Stimulated activated naive CD8-positive, alpha-beta T cell treated with anti-CD3 and anti-CD28 coated beads, Interleukin-15, amount 100 ng/mL, for 72 hours (primary cell): ENCODE measurements at regions not wholly inside any gene's neighbourhood (a gene's known extent, or its start where the extent isn't known, plus 50 kb on each side); places are given as distances from the start of the nearest gene placed in this dataset.

Experiments
- ATAC-seq: fragments of 150-1000 bp; cut with Tn5 transposase; 2 replicates; pipeline ENCODE4 v1.10.0; 2021; ENCODE audit warnings: mild to moderate bottlenecking, moderate library complexity
- DNase-seq, 2 donors: peaks; one replicate each; pipeline ENCODE4 v3.0.0; 2021 to 2022
- H3K27ac Mint-ChIP-seq, 2 donors: one replicate each; pipeline ENCODE4 v1.8.0; 2022; ENCODE audit warnings: mild to moderate bottlenecking in 2 of 2, mixed read lengths in 2 of 2, moderate library complexity in 2 of 2
- H3K27me3 Mint-ChIP-seq: one replicate; pipeline ENCODE4 v1.8.0; 2022; ENCODE audit warnings: mixed read lengths
- H3K4me1 Mint-ChIP-seq: one replicate; pipeline ENCODE4 v1.8.0; 2022; ENCODE audit warnings: mild to moderate bottlenecking, mixed read lengths
- H3K4me3 Mint-ChIP-seq, 2 donors: one replicate each; pipeline ENCODE4 v1.8.0; 2022; ENCODE audit warnings: mild to moderate bottlenecking in 2 of 2, mixed read lengths in 2 of 2, moderate library complexity in 1 of 2
- H3K9me3 Mint-ChIP-seq, 2 donors: one replicate each; pipeline ENCODE4 v1.8.0; 2022; ENCODE audit warnings: mixed read lengths in 2 of 2

DNA sequence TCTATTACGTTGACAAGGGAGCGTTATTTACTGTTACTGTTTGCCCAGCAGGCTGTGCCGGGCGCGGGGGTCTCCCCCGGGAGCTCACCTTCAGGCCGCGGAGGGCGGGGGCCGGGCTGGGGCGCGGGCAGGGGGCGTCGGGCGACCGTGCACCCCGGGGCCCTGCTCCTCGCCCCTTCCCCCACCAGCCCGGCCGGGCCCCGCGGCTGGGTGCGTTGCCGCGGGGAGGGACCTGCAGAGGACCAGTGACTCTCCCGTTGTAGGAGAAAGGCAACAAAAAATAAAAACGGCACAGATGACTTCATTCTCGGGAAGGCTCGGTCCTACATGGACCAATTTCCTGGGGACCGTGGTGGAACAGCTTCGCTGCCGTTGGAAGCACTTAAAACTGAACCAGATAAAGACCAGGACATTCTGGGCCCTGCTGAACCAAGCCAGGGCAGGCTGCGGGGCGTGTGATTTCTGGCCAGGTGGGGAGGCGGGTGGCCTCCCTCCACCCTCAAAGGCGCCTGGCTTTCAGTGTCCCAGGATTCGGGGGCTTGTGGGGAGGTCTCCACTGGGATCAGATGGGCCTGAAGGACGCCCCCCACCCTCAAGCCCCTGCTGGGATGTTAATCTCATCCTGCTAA, 57.4 kb downstream of the IGLL1 start:
- peaks cover 7% of the 10 kb centered on the region for H3K4me1 Mint-ChIP-seq
- H3K27ac Mint-ChIP-seq = no peak overlapping the region
- ATAC-seq = peak; percentile 13
- H3K4me3 Mint-ChIP-seq = peak overlapping the region in 1 of 2 donors; percentile 61
- no peaks in the 10 kb centered on the region for H3K9me3 Mint-ChIP-seq
- H3K27me3 Mint-ChIP-seq = peaks cover 41% of the 10 kb centered on the region
- no peak for DNase-seq

DNA sequence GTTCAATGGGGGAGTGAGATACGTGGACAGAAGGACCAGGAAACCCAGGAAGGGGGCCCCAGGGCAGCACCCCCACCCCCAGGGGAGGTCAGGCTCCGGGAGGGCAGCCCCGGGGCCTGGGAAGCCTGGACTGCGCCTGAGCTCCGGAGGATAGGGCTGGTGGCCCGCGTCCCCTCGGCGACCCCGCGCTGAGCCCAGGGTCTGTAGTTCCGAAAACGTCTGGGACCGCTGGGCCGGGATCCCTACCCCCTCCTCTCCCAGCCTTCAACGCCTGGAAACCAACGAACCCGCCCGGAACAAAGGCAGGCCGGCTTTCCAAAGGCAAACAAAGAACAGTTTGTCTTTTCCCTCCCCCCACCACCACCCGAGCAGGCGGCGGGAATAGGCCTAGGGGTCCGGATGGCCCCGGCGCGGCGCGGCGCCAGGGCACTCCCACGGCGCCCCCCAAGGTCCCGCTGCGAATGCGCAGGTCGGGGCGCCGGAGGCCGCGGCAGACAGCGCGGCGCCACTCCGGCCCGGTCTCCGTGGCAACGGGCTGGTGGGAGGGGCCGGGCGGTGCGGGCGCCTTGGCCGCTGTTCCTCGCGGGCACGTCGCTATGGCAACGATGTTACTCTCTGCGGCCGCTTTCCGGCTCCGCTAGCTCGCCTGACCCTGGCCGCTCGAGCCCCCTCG, 58.5 kb downstream of the IGLL1 start:
- Mint-ChIP-seq H3K4me1 (peaks cover 7% of the 10 kb centered on the region), H3K9me3 (no peaks in the 10 kb centered on the region), H3K27me3 (peaks cover 41% of the 10 kb centered on the region), H3K27ac (peak overlapping the region in 1 of 2 donors; percentile 6), H3K4me3 (peak overlapping the region; percentile 66 to 73)
- DNase-seq (peak; percentile 65 to 77), ATAC-seq (peak; percentile 92)

DNA sequence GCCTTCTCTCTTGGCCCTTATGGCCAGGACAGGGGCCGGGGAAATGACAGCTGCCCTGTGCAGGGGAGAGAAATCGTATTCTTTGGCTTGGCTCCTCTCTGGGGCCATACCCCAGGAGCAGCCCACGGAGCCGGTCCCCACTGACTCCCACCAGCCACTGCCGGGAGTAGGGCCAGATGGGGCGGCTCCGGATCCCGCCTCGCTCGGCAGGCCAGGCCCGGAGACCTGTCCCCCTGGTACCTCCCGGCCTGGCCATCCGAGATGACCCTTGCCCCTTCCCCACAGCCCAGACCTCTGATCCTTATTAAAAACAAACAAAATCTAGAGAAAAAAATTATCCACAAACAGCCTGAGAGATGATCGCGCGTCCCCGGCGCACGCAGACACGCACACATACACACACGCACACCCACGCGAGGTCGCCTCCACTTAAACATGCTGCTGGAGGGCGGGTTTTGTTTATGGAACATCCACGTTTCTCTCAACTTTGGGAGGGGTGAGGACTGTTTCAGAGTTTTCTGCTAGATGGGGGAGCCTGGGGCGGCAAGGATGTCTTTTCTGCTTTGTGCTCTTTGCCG, 59.1 kb downstream of the IGLL1 start:
- Mint-ChIP-seq H3K27ac (no peak overlapping the region), H3K4me1 (peaks cover 7% of the 10 kb centered on the region), H3K9me3 (no peaks in the 10 kb centered on the region), H3K4me3 (peak overlapping the region; percentile 66 to 73), H3K27me3 (peaks cover 41% of the 10 kb centered on the region)
- DNase-seq (no peak), ATAC-seq (no peak)

DNA sequence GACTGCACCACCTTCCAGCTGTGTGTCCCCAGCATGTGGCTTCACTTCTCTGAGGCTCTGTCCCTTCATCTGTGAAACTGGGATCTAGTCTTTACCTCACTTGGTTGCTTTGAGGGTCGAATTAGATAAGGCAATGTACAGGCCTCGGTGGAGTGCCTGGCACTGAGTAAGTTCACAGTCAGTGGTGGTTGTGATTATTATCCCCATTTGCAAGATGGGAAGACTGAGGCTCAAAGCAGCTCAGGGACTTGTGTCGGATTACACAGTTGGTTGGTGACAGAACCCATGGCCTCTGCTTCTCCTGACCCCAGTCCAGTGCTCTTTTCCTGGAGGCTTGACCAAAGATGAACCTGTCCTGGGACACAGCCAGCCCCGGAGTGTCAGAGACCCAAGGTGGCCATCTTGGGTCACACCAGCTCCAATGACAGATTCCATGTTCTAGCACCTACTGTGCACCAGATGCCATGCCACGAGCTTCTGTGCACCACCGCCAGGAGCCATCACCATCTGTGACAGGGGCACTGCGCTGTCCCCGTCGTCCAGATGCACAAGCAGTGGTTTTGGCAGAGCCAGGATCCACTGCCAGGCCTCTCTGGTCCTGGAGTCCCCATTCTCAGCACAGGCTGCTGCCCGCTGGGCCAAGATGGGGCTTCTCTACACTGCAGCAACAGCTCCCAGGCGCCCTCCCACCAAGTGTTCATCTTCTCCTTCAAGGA, 60.5 kb downstream of the IGLL1 start:
- Mint-ChIP-seq H3K27ac (no peak overlapping the region), H3K4me3 (no peak overlapping the region), H3K27me3 (peaks cover 41% of the 10 kb centered on the region)

DNA sequence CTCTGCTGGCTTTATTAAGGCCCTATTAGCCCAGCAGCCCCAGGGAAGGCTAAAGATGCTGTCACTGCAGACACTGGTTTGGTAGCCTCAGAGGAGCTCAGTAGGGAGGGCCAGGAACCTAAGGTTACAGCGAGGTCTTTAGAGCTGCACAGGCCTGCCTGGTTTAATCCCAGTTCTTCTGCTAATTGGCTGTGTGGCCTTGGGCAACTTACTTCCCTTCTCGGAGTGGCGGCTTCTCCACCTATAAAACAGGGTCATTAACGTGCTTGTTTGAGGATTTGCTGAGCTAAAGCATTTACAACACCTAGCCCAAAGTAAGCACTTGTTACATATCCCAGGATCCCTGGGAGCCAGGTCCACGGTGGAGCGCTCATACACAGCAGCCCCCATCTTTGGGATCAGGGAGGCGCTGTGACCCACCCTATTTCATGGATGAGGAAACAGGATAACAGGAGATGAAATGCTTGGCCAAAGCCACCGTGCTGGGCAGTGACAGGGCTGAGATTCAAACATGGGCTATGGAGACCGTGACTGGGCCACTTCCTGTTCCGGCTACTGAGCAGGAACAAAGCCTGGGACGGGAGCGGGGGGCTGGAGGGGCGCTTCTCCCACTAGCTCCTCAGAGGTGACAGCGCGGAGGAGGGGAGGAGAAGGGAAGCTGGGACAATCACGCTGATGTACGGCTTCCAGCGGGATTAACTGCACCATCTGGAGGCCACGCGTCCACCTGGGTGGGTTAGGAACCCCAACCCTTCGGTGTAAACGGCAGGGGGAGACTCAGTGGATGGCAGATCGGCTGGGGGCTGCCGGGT, 61.5 kb downstream of the IGLL1 start:
- no peak overlapping the region for H3K27ac Mint-ChIP-seq
- no peak overlapping the region for H3K4me3 Mint-ChIP-seq
- ATAC-seq (no peak), DNase-seq (no peak)
- H3K27me3 Mint-ChIP-seq = peaks cover 34% of the 10 kb centered on the region
- H3K4me1 Mint-ChIP-seq = peaks cover 7% of the 10 kb centered on the region
- no peaks in the 10 kb centered on the region for H3K9me3 Mint-ChIP-seq

More for the DNA sequence above, 60.5 kb downstream of the IGLL1 start:
- H3K4me1 Mint-ChIP-seq = peaks cover 7% of the 10 kb centered on the region
- H3K9me3 Mint-ChIP-seq = no peaks in the 10 kb centered on the region
- ATAC-seq (no peak), DNase-seq (no peak)

DNA sequence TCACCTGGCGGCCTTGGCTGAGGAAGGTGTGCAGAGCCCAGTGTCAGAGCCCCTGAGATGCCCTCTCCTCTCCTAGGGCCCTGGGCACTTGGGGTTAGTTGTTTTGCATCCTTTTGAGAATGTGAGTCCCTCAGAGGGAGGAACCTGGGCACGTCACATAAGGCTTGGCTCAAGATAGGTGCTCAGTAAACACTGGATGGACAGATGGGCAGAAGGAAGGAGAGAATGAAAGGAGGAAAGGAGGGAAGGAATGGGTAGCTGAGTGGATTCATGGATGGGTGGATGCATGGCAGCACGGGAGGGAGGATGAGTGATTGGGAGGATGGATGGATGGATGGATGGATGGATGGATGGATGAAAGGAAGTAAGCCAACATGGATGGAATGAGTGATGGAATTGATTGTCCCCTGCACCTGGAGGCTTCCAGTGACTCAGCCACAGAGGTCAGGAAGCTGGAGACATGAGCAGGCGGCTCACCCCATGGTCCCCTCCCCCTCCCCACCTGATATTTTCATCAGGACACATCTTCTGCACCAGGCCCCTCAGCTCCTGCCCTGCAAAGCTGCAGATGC, 62.2 kb downstream of the IGLL1 start:
- Mint-ChIP-seq H3K9me3 (no peaks in the 10 kb centered on the region), H3K4me3 (no peak overlapping the region), H3K27ac (no peak overlapping the region), H3K27me3 (peaks cover 27% of the 10 kb centered on the region), H3K4me1 (peaks cover 7% of the 10 kb centered on the region)
- DNase-seq (no peak), ATAC-seq (no peak)

DNA sequence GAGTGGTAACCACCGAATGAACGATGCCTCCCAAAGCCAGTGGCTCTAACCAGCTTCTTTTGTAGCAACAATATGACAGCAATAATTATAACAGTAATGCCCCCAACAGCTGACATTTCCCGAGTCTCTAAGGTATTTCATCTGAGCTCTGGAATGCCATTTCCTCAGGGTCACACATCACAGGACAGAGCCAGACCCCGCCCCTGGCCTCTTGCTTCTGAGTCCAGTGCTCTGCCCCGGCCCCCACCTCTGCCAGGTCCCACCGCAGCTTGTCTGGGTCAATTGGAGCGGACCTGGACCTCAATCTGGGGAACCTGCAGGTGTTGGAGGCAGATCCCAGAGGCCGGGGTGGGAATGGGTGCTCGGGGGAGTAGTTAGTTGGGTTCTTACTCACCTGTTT, 63.8 kb downstream of the IGLL1 start:
- Mint-ChIP-seq H3K27me3 (peaks cover 18% of the 10 kb centered on the region), H3K4me1 (peaks cover 5% of the 10 kb centered on the region), H3K9me3 (no peaks in the 10 kb centered on the region), H3K27ac (no peak overlapping the region), H3K4me3 (no peak overlapping the region)
- ATAC-seq = no peak
- no peak for DNase-seq

DNA sequence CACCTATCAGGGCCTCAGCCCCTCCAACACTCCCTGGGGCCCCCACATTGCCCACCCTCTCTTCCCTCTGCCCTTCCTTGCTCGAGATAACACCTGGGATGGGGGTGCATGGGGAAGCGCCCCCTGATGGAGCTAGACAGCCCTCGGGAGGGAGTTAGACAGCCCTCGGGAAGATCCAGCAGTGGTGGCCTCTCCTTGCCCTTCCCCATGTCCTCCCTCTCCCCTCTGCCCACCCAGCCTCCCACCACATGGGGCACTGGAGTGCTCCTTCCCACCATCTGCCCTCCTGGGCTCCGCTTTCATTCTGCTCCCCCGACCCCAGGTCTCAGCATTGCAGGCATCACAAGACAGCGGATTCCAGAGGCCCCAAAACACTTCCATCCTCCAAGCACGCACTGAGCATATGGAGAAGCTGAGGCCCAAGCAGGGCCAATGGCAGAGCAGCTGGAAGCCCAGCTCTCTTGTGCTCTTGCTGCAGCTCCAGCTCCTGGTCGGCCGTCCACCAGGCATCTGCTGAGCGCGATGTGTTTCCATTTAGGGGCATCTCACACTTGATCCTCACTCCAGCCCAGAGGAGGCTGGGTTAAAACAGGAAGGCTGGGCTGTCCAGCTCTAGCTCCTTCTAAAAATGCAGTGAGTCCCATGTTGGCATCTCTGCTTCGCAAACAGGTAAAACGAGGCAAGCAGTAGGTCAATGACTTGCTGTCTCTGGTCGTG, 65.6 kb downstream of the IGLL1 start:
- H3K4me1 Mint-ChIP-seq = no peaks in the 10 kb centered on the region
- ATAC-seq (no peak), DNase-seq (no peak)
- H3K4me3 Mint-ChIP-seq = no peak overlapping the region
- H3K9me3 Mint-ChIP-seq = no peaks in the 10 kb centered on the region
- peaks cover 10% of the 10 kb centered on the region for H3K27me3 Mint-ChIP-seq
- peak overlapping the region in 1 of 2 donors; percentile 52 for H3K27ac Mint-ChIP-seq

DNA sequence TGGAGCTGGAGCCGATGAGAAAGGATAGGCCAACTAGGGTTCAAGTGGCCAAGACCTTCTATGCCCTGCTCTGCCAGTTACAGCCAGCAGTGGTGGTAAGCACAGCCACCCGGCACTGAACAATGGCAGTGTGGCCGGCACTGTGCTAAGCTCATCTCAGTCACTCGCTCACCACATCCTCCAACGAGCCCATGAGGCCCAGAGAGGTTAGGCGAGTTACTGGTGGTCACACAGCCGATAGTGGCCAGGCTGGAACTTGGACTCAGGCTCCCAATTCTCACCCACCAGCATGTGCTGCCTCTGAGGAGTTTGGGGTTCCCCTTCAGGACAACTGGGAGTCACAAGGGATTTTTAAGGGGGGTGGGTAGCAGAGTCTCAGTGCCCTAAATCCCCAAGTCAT, 66.4 kb downstream of the IGLL1 start:
- DNase-seq = no peak
- Mint-ChIP-seq H3K27me3 (peaks cover 4% of the 10 kb centered on the region), H3K9me3 (no peaks in the 10 kb centered on the region), H3K27ac (no peak overlapping the region), H3K4me3 (no peak overlapping the region), H3K4me1 (no peaks in the 10 kb centered on the region)
- ATAC-seq = no peak

DNA sequence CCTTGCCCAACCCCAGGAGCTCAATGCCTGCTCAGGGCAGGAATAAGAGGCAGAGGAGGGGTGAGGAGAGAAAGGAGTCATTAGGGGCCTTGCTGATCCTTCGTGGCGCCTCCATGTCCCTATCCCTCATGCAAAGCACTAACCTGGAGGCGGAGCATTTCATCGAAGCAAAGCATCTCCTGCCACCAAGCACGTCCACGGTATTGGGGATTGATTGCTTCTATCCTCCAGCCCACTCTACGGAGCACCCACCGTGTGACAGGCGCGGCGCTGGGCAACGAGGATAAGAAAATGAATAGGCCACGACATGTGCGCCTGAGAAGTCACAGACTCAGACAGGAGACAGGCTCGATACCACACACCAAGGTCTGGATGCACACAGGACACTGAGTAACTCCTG, 67.0 kb downstream of the IGLL1 start:
- DNase-seq (no peak), ATAC-seq (no peak)
- no peaks in the 10 kb centered on the region for H3K9me3 Mint-ChIP-seq
- no peaks in the 10 kb centered on the region for H3K27me3 Mint-ChIP-seq
- H3K27ac Mint-ChIP-seq = no peak overlapping the region
- H3K4me3 Mint-ChIP-seq = no peak overlapping the region
- no peaks in the 10 kb centered on the region for H3K4me1 Mint-ChIP-seq

DNA sequence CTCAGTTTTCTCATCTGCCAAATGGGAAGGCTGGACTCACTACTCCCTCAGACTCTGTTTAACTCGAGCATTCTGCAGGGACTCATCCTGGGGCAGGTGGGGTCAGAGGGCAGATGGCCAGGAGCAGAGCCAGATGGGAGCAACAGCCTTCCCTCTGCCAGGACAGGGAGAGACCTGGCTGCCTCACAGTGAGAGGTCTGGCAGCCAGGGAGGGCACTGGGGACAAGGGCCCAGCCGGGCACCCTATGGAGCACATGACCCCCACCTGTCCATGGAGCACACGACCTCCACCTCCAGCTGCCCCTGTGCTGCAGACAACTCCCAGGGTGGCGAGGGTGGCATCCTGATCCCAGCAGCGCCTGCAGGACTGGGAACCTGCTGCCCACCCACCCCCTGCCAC, 67.4 kb downstream of the IGLL1 start:
- H3K27ac Mint-ChIP-seq = no peak overlapping the region
- H3K27me3 Mint-ChIP-seq = no peaks in the 10 kb centered on the region
- H3K4me1 Mint-ChIP-seq = no peaks in the 10 kb centered on the region
- H3K4me3 Mint-ChIP-seq = no peak overlapping the region
- DNase-seq = no peak
- no peaks in the 10 kb centered on the region for H3K9me3 Mint-ChIP-seq
- no peak for ATAC-seq

DNA sequence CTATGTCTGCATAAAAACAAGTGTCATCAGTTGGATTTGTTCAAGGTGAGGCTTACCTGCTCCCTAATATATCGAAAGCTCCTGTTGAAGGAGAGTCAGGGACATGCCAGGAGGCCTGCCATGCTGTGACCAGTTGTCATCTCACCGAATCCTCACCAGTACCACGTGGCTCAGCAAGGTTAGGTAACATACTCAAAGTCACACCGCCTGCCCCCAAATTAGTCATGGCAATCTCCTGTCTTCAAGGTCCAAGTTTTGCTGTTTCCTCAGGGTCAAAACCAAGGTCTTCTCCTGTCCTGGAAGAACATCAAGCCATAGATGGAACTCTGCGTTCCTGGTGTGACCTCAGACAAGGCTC, 67.8 kb downstream of the IGLL1 start:
- Mint-ChIP-seq H3K9me3 (no peaks in the 10 kb centered on the region), H3K27ac (no peak overlapping the region), H3K27me3 (no peaks in the 10 kb centered on the region), H3K4me3 (no peak overlapping the region), H3K4me1 (no peaks in the 10 kb centered on the region)
- DNase-seq (no peak), ATAC-seq (no peak)

DNA sequence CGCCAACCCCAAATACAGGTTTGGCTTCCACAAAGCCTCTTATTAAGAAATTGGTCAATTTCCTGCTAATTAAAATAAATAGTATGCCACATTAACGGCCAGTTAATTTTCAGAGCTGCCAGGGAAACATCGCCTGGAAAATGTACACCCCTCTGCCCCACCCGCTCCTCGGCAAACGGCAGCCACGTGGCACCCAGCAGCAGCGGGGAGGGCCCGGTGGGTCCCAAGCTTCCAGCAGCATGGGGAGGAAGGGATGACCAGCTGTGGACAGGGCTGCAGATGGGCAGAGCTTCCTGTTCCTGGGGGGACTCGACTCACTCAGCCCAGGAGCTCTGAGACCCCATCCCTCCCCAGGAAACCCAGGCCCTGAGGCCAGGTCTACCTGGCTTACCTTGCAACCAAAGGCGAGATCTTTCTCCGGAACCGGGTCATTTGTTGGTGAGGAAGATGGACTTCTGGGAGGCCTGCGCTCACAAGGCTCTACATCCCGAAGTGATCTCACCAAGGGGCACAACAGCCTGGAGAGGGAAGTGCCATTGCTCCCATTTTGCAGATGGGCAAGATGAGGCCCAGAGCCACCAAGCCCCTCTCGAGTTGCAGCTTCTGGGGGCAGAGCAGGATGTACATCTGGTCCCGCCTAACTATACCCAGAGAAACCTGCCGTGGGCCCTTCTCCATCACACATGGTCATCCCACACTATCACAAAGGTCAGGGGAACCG, 68.3 kb downstream of the IGLL1 start:
- no peaks in the 10 kb centered on the region for H3K27me3 Mint-ChIP-seq

More for the DNA sequence above, 68.3 kb downstream of the IGLL1 start:
- Mint-ChIP-seq H3K9me3 (no peaks in the 10 kb centered on the region), H3K4me3 (no peak overlapping the region), H3K4me1 (no peaks in the 10 kb centered on the region), H3K27ac (no peak overlapping the region)
- no peak for ATAC-seq
- DNase-seq = no peak
